Mucosa of rectum (tissue), 2 donors: ENCODE measurements at regions not wholly inside any gene's neighbourhood (a gene's known extent, or its start where the extent isn't known, plus 50 kb on each side); places are given as distances from the start of the nearest gene placed in this dataset.
"Not testable (repeated sequence)": the region's sequence is repeated elsewhere in the genome, so short reads cannot be mapped to it uniquely, and the experiment has no call there.

ENCODE experiments used
- H3K27ac ChIP-seq, 2 donors: one replicate each; pipeline ENCODE4 v1.7.0; 2013; ENCODE audit warnings: inconsistent platforms in 2 of 2, low read depth in 2 of 2, low read length in 2 of 2
- H3K27me3 ChIP-seq, 2 donors: one replicate each; pipeline ENCODE4 v1.7.0; 2013; ENCODE audit warnings: low read length in 2 of 2; ENCODE audit not compliant: control insufficient read depth in 2 of 2, insufficient read depth in 2 of 2
- H3K36me3 ChIP-seq, 2 donors: one replicate each; pipeline ENCODE4 v1.7.0; 2013; ENCODE audit warnings: low read length in 2 of 2; ENCODE audit not compliant: control insufficient read depth in 2 of 2, insufficient read depth in 2 of 2
- H3K4me1 ChIP-seq, 2 donors: one replicate each; pipeline ENCODE4 v1.7.0; 2013; ENCODE audit warnings: low read length in 2 of 2, mild to moderate bottlenecking in 1 of 2; ENCODE audit not compliant: control insufficient read depth in 2 of 2, insufficient read depth in 2 of 2
- H3K4me3 ChIP-seq, 2 donors: one replicate each; pipeline ENCODE4 v1.7.0; 2013; ENCODE audit warnings: low read length in 2 of 2
- H3K9ac ChIP-seq, 2 donors: one replicate each; pipeline ENCODE4 v1.7.0; 2013; ENCODE audit warnings: low read length in 2 of 2, low read depth in 1 of 2, mild to moderate bottlenecking in 1 of 2
- H3K9me3 ChIP-seq, 2 donors: one replicate each; pipeline ENCODE4 v1.7.0; 2013; ENCODE audit warnings: low read length in 2 of 2; ENCODE audit not compliant: control insufficient read depth in 2 of 2
- donor health status: healthy.
- donor health status: Normal muscosa, but diverticular disease.

DNA sequence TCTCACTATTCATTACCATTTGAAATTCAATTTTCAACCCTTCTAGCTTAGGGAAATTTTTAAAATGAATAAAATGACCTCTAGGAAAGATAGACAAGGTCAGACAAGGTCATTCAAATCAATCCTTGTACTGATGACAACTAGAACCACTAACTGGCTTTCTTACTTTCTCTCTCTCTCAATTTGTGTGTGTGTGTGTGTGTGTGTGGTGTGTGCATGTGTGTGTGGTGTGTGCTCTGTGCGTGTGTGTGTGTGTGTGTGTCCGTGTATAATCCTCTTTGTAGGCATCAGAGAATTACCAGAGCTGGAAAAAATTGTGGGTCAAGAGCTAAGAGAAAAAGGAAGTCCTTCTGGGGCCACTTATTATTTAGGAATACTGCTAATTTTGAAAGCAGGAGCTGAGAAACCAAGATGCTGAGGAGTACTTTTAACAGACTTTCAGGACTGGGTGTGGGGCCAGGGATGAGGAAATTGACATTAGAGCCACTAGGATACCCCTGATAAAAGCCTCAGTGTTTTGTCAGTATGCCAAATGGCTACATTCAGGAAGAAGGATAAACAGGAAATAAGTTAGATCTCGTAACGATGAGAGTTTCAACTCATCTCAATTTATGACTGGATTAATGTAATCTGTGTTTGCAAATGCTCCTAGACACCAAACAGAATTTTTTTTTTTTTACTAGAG, 723.3 kb downstream of the CETN3 start:
- Histone ChIP-seq H3K36me3 (no peaks in the 10 kb centered on the region), H3K4me3 (no peak overlapping the region), H3K27me3 (no peaks in the 10 kb centered on the region), H3K9me3 (no peaks in the 10 kb centered on the region), H3K4me1 (no peaks in the 10 kb centered on the region), H3K9ac (no peak overlapping the region), H3K27ac (no peak overlapping the region)

GRCh38 chr5:89676634-89677033, 732.9 kb downstream of the CETN3 start:
- Histone ChIP-seq H3K27ac (no peak overlapping the region), H3K36me3 (no peaks in the 10 kb centered on the region), H3K4me3 (no peak overlapping the region), H3K27me3 (no peaks in the 10 kb centered on the region), H3K9ac (no peak overlapping the region), H3K9me3 (no peaks in the 10 kb centered on the region), H3K4me1 (no peaks in the 10 kb centered on the region)

GRCh38 chr5:89673019-89673418, 736.5 kb downstream of the CETN3 start:
- H3K4me3 ChIP-seq: no peak overlapping the region
- no peak overlapping the region for H3K27ac ChIP-seq
- H3K9ac ChIP-seq: no peak overlapping the region
- no peaks in the 10 kb centered on the region for H3K4me1 ChIP-seq
- H3K36me3 ChIP-seq: no peaks in the 10 kb centered on the region
- no peaks in the 10 kb centered on the region for H3K27me3 ChIP-seq
- H3K9me3 ChIP-seq: no peaks in the 10 kb centered on the region

DNA sequence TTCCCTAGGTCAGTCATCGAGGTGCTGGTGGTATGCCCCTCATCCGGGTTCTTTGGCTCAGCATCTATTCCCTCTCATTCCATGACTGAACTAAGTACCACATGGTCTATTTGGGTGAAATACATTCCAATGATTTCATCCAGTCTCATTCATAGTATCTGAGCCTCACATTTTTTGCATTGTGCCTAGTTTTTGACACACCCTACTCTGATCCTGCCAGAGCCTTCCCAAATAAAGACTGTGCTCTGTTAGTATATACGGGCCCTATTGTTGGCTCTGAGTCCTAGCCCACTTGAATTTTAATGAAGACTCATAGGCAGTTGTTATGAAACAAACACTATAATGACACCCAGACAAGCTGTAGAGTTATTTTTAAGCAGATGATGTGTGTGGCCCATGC, 740.7 kb downstream of the CETN3 start:
- Histone ChIP-seq H3K9ac (no peak overlapping the region), H3K36me3 (no peaks in the 10 kb centered on the region), H3K4me3 (no peak overlapping the region), H3K27me3 (no peaks in the 10 kb centered on the region), H3K4me1 (no peaks in the 10 kb centered on the region), H3K27ac (no peak overlapping the region), H3K9me3 (peaks cover 0 to 3% of the 10 kb centered on the region in 2 donors)

DNA sequence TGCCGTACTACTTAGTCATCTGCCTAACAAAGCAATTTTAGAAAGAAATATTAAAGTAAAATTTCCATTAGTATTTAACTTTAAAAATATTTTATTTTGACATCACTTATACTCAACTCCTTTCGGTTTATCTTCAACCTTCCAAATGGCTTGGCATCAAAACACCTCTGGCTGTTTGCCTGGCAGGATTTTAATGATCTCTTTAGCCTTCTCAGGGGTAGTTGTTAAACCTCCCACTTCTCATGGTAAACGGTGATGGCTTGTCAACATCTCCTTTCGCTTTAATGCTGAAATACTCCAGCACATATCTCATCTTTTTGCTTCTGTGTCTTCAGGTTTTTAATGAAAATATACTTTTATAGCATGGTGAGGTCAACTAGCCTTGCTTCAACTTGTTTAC, 747.1 kb downstream of the CETN3 start:
- H3K27me3 ChIP-seq: no peaks in the 10 kb centered on the region
- peaks cover 2 to 3% of the 10 kb centered on the region in 2 donors for H3K9me3 ChIP-seq
- no peak overlapping the region for H3K4me3 ChIP-seq
- H3K9ac ChIP-seq: no peak overlapping the region
- H3K4me1 ChIP-seq: no peaks in the 10 kb centered on the region
- H3K36me3 ChIP-seq: no peaks in the 10 kb centered on the region
- no peak overlapping the region for H3K27ac ChIP-seq

DNA sequence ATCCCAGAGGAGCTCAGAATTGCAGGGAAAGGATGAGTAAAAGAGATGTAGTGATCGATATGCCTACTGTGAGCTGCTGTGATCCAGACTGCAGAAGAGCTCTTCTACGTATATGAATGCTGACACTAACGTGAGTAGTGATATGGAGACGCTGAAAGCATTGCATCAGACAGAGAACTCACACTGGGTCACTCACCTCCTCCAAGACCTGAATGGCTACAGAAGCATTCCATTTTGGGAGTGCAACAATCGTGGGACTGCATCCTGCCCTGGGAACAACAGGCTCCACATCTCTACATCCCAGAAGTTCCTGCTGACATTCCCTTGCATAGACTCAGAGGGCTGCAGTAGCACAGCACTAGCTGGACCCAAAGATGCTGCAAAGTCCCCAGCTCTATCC, 755.9 kb upstream of the MEF2C start:
- no peaks in the 10 kb centered on the region for H3K36me3 ChIP-seq
- H3K4me1 ChIP-seq: no peaks in the 10 kb centered on the region
- H3K9ac ChIP-seq: no peak overlapping the region
- no peaks in the 10 kb centered on the region for H3K9me3 ChIP-seq
- H3K27ac ChIP-seq: no peak overlapping the region
- no peak overlapping the region for H3K4me3 ChIP-seq
- H3K27me3 ChIP-seq: no peaks in the 10 kb centered on the region

DNA sequence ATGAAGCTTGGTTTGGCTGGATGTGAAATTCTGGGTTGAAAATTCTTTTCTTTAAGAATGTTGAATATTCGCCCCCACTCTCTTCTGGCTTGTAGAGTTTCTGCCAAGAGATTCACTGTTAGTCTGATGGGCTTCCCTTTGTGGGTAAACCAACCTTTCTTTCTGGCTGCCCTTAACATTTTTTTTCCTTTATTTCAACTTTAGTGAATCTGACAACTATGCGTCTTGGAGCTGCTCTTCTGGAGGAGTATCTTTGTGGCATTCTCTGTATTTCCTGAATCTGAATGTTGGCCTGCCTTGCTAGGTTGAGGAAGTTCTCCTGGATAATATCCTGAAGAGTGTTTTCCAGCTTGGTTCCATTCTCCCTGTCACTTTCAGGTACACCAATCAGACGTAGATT, 751.2 kb upstream of the MEF2C start:
- not testable (repeated sequence) for H3K4me1 ChIP-seq, H3K9me3 ChIP-seq, H3K4me3 ChIP-seq, H3K27me3 ChIP-seq, H3K27ac ChIP-seq, H3K9ac ChIP-seq, H3K36me3 ChIP-seq

GRCh38 chr5:89630064-89630463, 747.1 kb upstream of the MEF2C start:
- H3K27ac ChIP-seq, H3K4me1 ChIP-seq, H3K9me3 ChIP-seq, H3K9ac ChIP-seq, H3K4me3 ChIP-seq, H3K27me3 ChIP-seq, H3K36me3 ChIP-seq: not testable (repeated sequence)

GRCh38 chr5:89628876-89629635, 746.1 kb upstream of the MEF2C start:
- H3K27me3 ChIP-seq: no peaks in the 10 kb centered on the region
- H3K9me3 ChIP-seq: no peaks in the 10 kb centered on the region
- no peak overlapping the region for H3K9ac ChIP-seq
- H3K4me3 ChIP-seq: no peak overlapping the region
- H3K27ac ChIP-seq: no peak overlapping the region
- no peaks in the 10 kb centered on the region for H3K4me1 ChIP-seq
- H3K36me3 ChIP-seq: no peaks in the 10 kb centered on the region

DNA sequence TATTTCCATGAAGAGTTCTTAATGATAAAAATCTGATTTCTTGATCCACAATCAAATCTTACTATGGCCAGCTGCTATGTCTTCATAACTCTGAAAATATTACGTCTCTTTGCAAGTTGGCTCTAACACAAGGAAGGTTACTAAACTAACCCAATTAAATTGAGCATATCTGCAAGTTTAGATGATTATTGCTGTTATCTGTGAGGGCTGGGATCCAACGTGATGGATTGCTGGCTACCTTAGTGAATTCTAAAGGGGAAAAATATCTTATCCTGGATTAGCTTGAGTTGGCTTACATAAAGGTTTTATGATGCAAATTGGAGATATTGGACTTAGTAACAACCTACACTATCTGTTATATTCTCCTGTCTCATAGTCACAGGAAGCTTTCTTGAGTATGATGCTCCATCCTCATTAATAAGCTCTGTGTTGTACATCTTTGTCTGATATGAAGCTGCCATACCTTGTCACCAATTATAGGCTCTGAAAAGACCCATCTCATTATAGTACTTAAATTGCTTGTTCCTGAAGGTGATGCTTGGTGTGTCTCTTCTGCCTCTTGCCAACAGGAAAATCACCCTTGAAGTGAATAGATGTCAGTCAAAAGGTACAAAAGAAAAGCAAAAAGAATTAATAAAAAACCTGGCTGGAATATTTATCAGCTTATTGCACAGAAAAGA, 733.0 kb upstream of the MEF2C start:
- Histone ChIP-seq H3K4me3 (no peak overlapping the region), H3K4me1 (no peaks in the 10 kb centered on the region), H3K36me3 (no peaks in the 10 kb centered on the region), H3K27me3 (no peaks in the 10 kb centered on the region), H3K9ac (no peak overlapping the region), H3K9me3 (no peaks in the 10 kb centered on the region), H3K27ac (no peak overlapping the region)
